ENCODE measurements at regions not wholly inside any gene's neighbourhood (a gene's known extent, or its start where the extent isn't known, plus 50 kb on each side); places are given as distances from the start of the nearest gene placed in this dataset.
A peak's percentile ranks its signal among the peaks of the same experiment; 100 is the strongest.
"Not testable (repeated sequence)": the region's sequence is repeated elsewhere in the genome, so short reads cannot be mapped to it uniquely, and the experiment has no call there.

GRCh38 chr1:113307771-113308445, 82.4 kb upstream of the MAGI3 start:
- no peak for DNase-seq
- Mint-ChIP-seq H3K27me3 (ENCODE audit: unreplicated experiment) (no peaks in the 10 kb centered on the region), H3K4me1 (ENCODE audit: low read depth, unreplicated experiment) (peaks cover 25% of the 10 kb centered on the region), H3K9me3 (ENCODE audit: low read depth, unreplicated experiment) (no peaks in the 10 kb centered on the region), H3K36me3 (ENCODE audit: insufficient read depth, unreplicated experiment) (no peaks in the 10 kb centered on the region), H3K4me3 (ENCODE audit: low read depth, unreplicated experiment) (no peak overlapping the region), H3K27ac (ENCODE audit: unreplicated experiment) (peak overlapping the region; percentile 78)
- intact Hi-C loops (cut with micrococcal nuclease; ENCODE audit: unreplicated experiment): loop anchor here (5.0 kb wide), 1 partner anchor 51 kb away; no protein-coding TSS in a partner anchor
- BruUV-seq (replicated peaks): no TSS peak
- CTCF ChIA-PET: no interaction called here
- TF ChIP-seq, protein P1, sequence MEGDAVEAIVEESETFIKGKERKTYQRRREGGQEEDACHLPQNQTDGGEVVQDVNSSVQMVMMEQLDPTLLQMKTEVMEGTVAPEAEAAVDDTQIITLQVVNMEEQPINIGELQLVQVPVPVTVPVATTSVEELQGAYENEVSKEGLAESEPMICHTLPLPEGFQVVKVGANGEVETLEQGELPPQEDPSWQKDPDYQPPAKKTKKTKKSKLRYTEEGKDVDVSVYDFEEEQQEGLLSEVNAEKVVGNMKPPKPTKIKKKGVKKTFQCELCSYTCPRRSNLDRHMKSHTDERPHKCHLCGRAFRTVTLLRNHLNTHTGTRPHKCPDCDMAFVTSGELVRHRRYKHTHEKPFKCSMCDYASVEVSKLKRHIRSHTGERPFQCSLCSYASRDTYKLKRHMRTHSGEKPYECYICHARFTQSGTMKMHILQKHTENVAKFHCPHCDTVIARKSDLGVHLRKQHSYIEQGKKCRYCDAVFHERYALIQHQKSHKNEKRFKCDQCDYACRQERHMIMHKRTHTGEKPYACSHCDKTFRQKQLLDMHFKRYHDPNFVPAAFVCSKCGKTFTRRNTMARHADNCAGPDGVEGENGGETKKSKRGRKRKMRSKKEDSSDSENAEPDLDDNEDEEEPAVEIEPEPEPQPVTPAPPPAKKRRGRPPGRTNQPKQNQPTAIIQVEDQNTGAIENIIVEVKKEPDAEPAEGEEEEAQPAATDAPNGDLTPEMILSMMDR (IDR thresholded peaks at IDR 0.05; ENCODE audit: unreplicated experiment): no peak

GRCh38 chr1:113312651-113313050, 77.7 kb upstream of the MAGI3 start:
- H3K27ac Mint-ChIP-seq (ENCODE audit: unreplicated experiment); BruUV-seq (replicated peaks); intact Hi-C loops (cut with micrococcal nuclease; ENCODE audit: unreplicated experiment); H3K36me3 Mint-ChIP-seq (ENCODE audit: insufficient read depth, unreplicated experiment); H3K9me3 Mint-ChIP-seq (ENCODE audit: low read depth, unreplicated experiment); DNase-seq; H3K27me3 Mint-ChIP-seq (ENCODE audit: unreplicated experiment); H3K4me3 Mint-ChIP-seq (ENCODE audit: low read depth, unreplicated experiment); CTCF ChIA-PET: not testable (repeated sequence)
- peaks cover 18% of the 10 kb centered on the region for H3K4me1 Mint-ChIP-seq (ENCODE audit: low read depth, unreplicated experiment)

DNA sequence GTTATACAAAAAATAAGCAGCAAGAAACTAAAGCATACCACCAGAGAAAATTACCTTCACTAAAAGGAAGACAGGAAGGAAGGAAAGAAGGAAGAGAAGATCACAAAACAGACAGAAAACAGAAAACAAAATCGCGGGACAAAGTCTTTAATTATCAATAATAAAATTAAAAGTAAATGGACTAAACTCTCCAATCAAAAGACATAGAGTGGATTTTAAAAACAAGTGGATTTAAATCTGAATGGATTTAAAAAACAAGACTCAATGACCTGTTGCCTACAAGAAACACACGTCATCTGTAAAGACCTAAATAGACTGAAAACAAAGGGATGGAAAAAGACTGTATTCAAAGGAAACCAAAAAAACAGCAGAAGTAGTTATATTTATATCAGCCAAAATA, 75.7 kb upstream of the MAGI3 start:
- CTCF ChIA-PET: interaction anchor here (0.7 kb wide), 1 partner anchor 62 kb away, joined by 4 read pairs; no protein-coding TSS in a partner anchor
- Mint-ChIP-seq H3K27ac (ENCODE audit: unreplicated experiment) (no peak overlapping the region), H3K36me3 (ENCODE audit: insufficient read depth, unreplicated experiment) (no peaks in the 10 kb centered on the region), H3K4me1 (ENCODE audit: low read depth, unreplicated experiment) (no peaks in the 10 kb centered on the region), H3K9me3 (ENCODE audit: low read depth, unreplicated experiment) (no peaks in the 10 kb centered on the region), H3K4me3 (ENCODE audit: low read depth, unreplicated experiment) (no peak overlapping the region), H3K27me3 (ENCODE audit: unreplicated experiment) (no peaks in the 10 kb centered on the region)
- BruUV-seq (replicated peaks): no TSS peak
- TF ChIP-seq, protein P1 (IDR thresholded peaks at IDR 0.05; ENCODE audit: unreplicated experiment): no peak
- DNase-seq: no peak
- intact Hi-C loops (cut with micrococcal nuclease; ENCODE audit: unreplicated experiment): no loop called here

- Mint-ChIP-seq H3K4me3 (ENCODE audit: low read depth, unreplicated experiment) (no peak overlapping the region), H3K9me3 (ENCODE audit: low read depth, unreplicated experiment) (no peaks in the 10 kb centered on the region), H3K27me3 (ENCODE audit: unreplicated experiment) (no peaks in the 10 kb centered on the region), H3K36me3 (ENCODE audit: insufficient read depth, unreplicated experiment) (no peaks in the 10 kb centered on the region), H3K4me1 (ENCODE audit: low read depth, unreplicated experiment) (peaks cover 8% of the 10 kb centered on the region), H3K27ac (ENCODE audit: unreplicated experiment) (no peak overlapping the region)
- BruUV-seq (replicated peaks): no TSS peak
- CTCF ChIA-PET: interaction anchor here (1.8 kb wide), 1 partner anchor 13 kb away, joined by 4 read pairs; no protein-coding TSS in a partner anchor
- TF ChIP-seq, protein P1 (IDR thresholded peaks at IDR 0.05; ENCODE audit: unreplicated experiment): no peak
- intact Hi-C loops (cut with micrococcal nuclease; ENCODE audit: unreplicated experiment): loop anchor here (2.0 to 10.0 kb wide), 3 partner anchors 69 to 355 kb away; no protein-coding TSS in a partner anchor
- DNase-seq: no peak
Measured at GRCh38 chr1:113320272-113320671, 70.0 kb upstream of the MAGI3 start.

Measured in Calu3 (cell line).